ENCODE measurements at regions not wholly inside any gene's neighbourhood (a gene's known extent, or its start where the extent isn't known, plus 50 kb on each side); places are given as distances from the start of the nearest gene placed in this dataset.

GRCh38 chr12:46437469-46437868 is 64.9 kb upstream of the SLC38A2 start:
- no peak for TF ChIP-seq CTCF (IDR thresholded peaks at IDR 0.05; ENCODE audit: low read depth, low read length)
- no peak for TF ChIP-seq POLR2A (IDR thresholded peaks at IDR 0.05; ENCODE audit: extremely low read depth, insufficient read length)

Measured in NB4 (cell line).